Neural cell (in vitro differentiated cells): ENCODE measurements at regions not wholly inside any gene's neighbourhood (a gene's known extent, or its start where the extent isn't known, plus 50 kb on each side); places are given as distances from the start of the nearest gene placed in this dataset.

Experiments
- H2AFZ ChIP-seq: fragments of 200-600, 300-800 bp; sonication (generic), shearing (Covaris generic); 2 replicates; pipeline ENCODE4 v1.6.0; 2014; ENCODE audit warnings: low read depth, mild to moderate bottlenecking, antibody characterized with exemption, low read length, moderate library complexity
- H3F3A ChIP-seq: fragments of 200-600 bp; shearing (Covaris generic); 2 replicates; pipeline ENCODE4 v1.6.1; 2016; ENCODE audit warnings: mild to moderate bottlenecking, moderate library complexity, mixed read lengths, antibody characterized with exemption, low read length; ENCODE audit not compliant: insufficient read depth, poor library complexity, severe bottlenecking
- H3K27ac ChIP-seq: fragments of 200-600, 300-800 bp; sonication (generic), shearing (Covaris generic); 2 replicates; pipeline ENCODE4 v1.5.1; 2014; ENCODE audit warnings: mild to moderate bottlenecking, low read length, moderate library complexity
- H3K27me3 ChIP-seq: fragments of 300-800, 200-600 bp; sonication (generic), shearing (Covaris generic); 2 replicates; pipeline ENCODE4 v1.6.0; 2014; ENCODE audit warnings: mild to moderate bottlenecking, low read depth, low read length, moderate library complexity; ENCODE audit not compliant: insufficient read depth
- H3K36me3 ChIP-seq: fragments of 300-800, 200-600 bp; sonication (generic), shearing (Covaris generic); 2 replicates; pipeline ENCODE4 v1.5.1; 2014; ENCODE audit warnings: mild to moderate bottlenecking, antibody characterized with exemption, low read length, moderate library complexity; ENCODE audit not compliant: insufficient read depth
- H3K4me2 ChIP-seq: fragments of 300-800, 200-600 bp; sonication (generic), shearing (Covaris generic); 2 replicates; pipeline ENCODE4 v1.6.0; 2014; ENCODE audit warnings: mild to moderate bottlenecking, low read length
- H3K4me3 ChIP-seq: fragments of 300-800, 200-600 bp; sonication (generic), shearing (Covaris generic); 2 replicates; pipeline ENCODE4 v1.5.1; 2014; ENCODE audit warnings: mild to moderate bottlenecking, low read length, moderate library complexity
- H3K79me2 ChIP-seq: fragments of 200-600 bp; shearing (Covaris generic); replicated peaks from 2 replicates; pipeline ENCODE4 v1.6.0; 2014; ENCODE audit warnings: mild to moderate bottlenecking, low read length, moderate library complexity; ENCODE audit not compliant: insufficient read depth
- H3K9ac ChIP-seq: fragments of 300-800, 200-600 bp; sonication (generic), shearing (Covaris generic); 2 replicates; pipeline ENCODE4 v1.6.1; 2016; ENCODE audit warnings: mild to moderate bottlenecking, low read length, mixed read lengths
- H3K9me2 ChIP-seq: fragments of 200-600 bp; shearing (Covaris generic); 2 replicates; pipeline ENCODE4 v1.6.1; 2016; ENCODE audit warnings: mild to moderate bottlenecking, low read length, mixed read lengths; ENCODE audit not compliant: insufficient read depth
- H3K9me3 ChIP-seq: fragments of 200-600, 300-800 bp; sonication (generic), shearing (Covaris generic); 2 replicates; pipeline ENCODE4 v1.6.1; 2016; ENCODE audit warnings: mild to moderate bottlenecking, mixed run types, low read length, moderate library complexity, mixed read lengths
- H4K20me1 ChIP-seq: fragments of 200-600 bp; shearing (Covaris generic); 2 replicates; pipeline ENCODE4 v1.6.1; 2016; ENCODE audit warnings: mild to moderate bottlenecking, mixed run types; ENCODE audit not compliant: insufficient read depth
- EP300 ChIP-seq: fragments of 450-650 bp; conservative IDR thresholded peaks from 2 replicates; pipeline ENCODE4 v1.6.1; 2014; ENCODE audit warnings: antibody characterized with exemption, mild to moderate bottlenecking, moderate library complexity; ENCODE audit not compliant: poor library complexity, severe bottlenecking
- EZH2 ChIP-seq: fragments of 200-600, 300-800 bp; shearing (Covaris generic), sonication (generic); IDR thresholded peaks from 2 replicates; pipeline ENCODE4 v1.6.1; 2014; ENCODE audit warnings: antibody characterized with exemption, low read length, borderline replicate concordance, mild to moderate bottlenecking; ENCODE audit not compliant: insufficient read depth, poor library complexity, severe bottlenecking
- MXI1 ChIP-seq: fragments of 450-650 bp; conservative IDR thresholded peaks from 2 replicates; pipeline ENCODE4 v1.6.1; 2014; ENCODE audit warnings: antibody characterized with exemption, mild to moderate bottlenecking; ENCODE audit not compliant: poor library complexity, severe bottlenecking
- POLR2AphosphoS5 ChIP-seq: IDR thresholded peaks from 2 replicates; pipeline ENCODE4 v1.6.1; 2012
- RAD21 ChIP-seq: fragments of 450-650 bp; conservative IDR thresholded peaks from 2 replicates; pipeline ENCODE4 v1.6.1; 2014; ENCODE audit warnings: antibody characterized with exemption, mild to moderate bottlenecking, moderate library complexity
- SMC3 ChIP-seq: fragments of 450-650 bp; conservative IDR thresholded peaks from 2 replicates; pipeline ENCODE4 v1.6.1; 2014; ENCODE audit warnings: antibody characterized with exemption, mild to moderate bottlenecking, moderate library complexity; ENCODE audit not compliant: poor library complexity
- TAF1 ChIP-seq: IDR thresholded peaks from 2 replicates; pipeline ENCODE4 v1.6.1; 2012; ENCODE audit warnings: low read depth
- TF ChIP-seq, protein P1 (sequence below): IDR thresholded peaks from 2 replicates; pipeline ENCODE4 v1.6.1; 2012; ENCODE audit warnings: borderline replicate concordance
- TF ChIP-seq, protein P2 (sequence below): fragments of 450-650 bp; IDR thresholded peaks from 2 replicates; pipeline ENCODE4 v1.5.1; 2014; ENCODE audit warnings: antibody characterized with exemption, mild to moderate bottlenecking, moderate library complexity; ENCODE audit not compliant: poor library complexity, severe bottlenecking

- H3K36me3 ChIP-seq: no peaks in the 10 kb centered on the region
- no peak overlapping the region for H3K4me2 ChIP-seq
- H3K4me3 ChIP-seq: no peak overlapping the region
- no peak for TF ChIP-seq MXI1
- TF ChIP-seq TAF1: no peak
- TF ChIP-seq EZH2: no peak
- TF ChIP-seq SMC3: no peak
- TF ChIP-seq RAD21: no peak
- TF ChIP-seq, protein P1, sequence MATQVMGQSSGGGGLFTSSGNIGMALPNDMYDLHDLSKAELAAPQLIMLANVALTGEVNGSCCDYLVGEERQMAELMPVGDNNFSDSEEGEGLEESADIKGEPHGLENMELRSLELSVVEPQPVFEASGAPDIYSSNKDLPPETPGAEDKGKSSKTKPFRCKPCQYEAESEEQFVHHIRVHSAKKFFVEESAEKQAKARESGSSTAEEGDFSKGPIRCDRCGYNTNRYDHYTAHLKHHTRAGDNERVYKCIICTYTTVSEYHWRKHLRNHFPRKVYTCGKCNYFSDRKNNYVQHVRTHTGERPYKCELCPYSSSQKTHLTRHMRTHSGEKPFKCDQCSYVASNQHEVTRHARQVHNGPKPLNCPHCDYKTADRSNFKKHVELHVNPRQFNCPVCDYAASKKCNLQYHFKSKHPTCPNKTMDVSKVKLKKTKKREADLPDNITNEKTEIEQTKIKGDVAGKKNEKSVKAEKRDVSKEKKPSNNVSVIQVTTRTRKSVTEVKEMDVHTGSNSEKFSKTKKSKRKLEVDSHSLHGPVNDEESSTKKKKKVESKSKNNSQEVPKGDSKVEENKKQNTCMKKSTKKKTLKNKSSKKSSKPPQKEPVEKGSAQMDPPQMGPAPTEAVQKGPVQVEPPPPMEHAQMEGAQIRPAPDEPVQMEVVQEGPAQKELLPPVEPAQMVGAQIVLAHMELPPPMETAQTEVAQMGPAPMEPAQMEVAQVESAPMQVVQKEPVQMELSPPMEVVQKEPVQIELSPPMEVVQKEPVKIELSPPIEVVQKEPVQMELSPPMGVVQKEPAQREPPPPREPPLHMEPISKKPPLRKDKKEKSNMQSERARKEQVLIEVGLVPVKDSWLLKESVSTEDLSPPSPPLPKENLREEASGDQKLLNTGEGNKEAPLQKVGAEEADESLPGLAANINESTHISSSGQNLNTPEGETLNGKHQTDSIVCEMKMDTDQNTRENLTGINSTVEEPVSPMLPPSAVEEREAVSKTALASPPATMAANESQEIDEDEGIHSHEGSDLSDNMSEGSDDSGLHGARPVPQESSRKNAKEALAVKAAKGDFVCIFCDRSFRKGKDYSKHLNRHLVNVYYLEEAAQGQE: no peak
- no peak for TF ChIP-seq EP300
- H3K79me2 ChIP-seq: no peaks in the 10 kb centered on the region
- H4K20me1 ChIP-seq: no peaks in the 10 kb centered on the region
- no peaks in the 10 kb centered on the region for H3K27me3 ChIP-seq
- H3K9me3 ChIP-seq: no peaks in the 10 kb centered on the region
- no peak overlapping the region for H3K27ac ChIP-seq
- H2AFZ ChIP-seq: no peak overlapping the region
- H3F3A ChIP-seq: no peaks in the 10 kb centered on the region
- no peak overlapping the region for H3K9ac ChIP-seq
- H3K9me2 ChIP-seq: no peaks in the 10 kb centered on the region
Observed at GRCh38 chr7:106522696-106523095, 138.3 kb downstream of the CCDC71L start.

- Histone ChIP-seq H3F3A (no peaks in the 10 kb centered on the region), H3K79me2 (no peaks in the 10 kb centered on the region), H3K27me3 (no peaks in the 10 kb centered on the region), H3K36me3 (no peaks in the 10 kb centered on the region), H3K27ac (no peak overlapping the region), H3K9me3 (no peaks in the 10 kb centered on the region), H3K9me2 (no peaks in the 10 kb centered on the region), H3K4me3 (no peak overlapping the region), H2AFZ (no peak overlapping the region), H4K20me1 (no peaks in the 10 kb centered on the region), H3K9ac (no peak overlapping the region), H3K4me2 (no peak overlapping the region)
- TF ChIP-seq EZH2 (no peak), POLR2AphosphoS5 (no peak), MXI1 (no peak), SMC3 (no peak), EP300 (no peak), TAF1 (no peak), RAD21 (no peak)
- TF ChIP-seq, protein P1: no peak
- TF ChIP-seq, protein P2, sequence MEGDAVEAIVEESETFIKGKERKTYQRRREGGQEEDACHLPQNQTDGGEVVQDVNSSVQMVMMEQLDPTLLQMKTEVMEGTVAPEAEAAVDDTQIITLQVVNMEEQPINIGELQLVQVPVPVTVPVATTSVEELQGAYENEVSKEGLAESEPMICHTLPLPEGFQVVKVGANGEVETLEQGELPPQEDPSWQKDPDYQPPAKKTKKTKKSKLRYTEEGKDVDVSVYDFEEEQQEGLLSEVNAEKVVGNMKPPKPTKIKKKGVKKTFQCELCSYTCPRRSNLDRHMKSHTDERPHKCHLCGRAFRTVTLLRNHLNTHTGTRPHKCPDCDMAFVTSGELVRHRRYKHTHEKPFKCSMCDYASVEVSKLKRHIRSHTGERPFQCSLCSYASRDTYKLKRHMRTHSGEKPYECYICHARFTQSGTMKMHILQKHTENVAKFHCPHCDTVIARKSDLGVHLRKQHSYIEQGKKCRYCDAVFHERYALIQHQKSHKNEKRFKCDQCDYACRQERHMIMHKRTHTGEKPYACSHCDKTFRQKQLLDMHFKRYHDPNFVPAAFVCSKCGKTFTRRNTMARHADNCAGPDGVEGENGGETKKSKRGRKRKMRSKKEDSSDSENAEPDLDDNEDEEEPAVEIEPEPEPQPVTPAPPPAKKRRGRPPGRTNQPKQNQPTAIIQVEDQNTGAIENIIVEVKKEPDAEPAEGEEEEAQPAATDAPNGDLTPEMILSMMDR: no peak
Observed at GRCh38 chr7:106521541-106521940, 139.4 kb downstream of the CCDC71L start.
